ENCODE measurements at regions not wholly inside any gene's neighbourhood (a gene's known extent, or its start where the extent isn't known, plus 50 kb on each side); places are given as distances from the start of the nearest gene placed in this dataset.

DNA sequence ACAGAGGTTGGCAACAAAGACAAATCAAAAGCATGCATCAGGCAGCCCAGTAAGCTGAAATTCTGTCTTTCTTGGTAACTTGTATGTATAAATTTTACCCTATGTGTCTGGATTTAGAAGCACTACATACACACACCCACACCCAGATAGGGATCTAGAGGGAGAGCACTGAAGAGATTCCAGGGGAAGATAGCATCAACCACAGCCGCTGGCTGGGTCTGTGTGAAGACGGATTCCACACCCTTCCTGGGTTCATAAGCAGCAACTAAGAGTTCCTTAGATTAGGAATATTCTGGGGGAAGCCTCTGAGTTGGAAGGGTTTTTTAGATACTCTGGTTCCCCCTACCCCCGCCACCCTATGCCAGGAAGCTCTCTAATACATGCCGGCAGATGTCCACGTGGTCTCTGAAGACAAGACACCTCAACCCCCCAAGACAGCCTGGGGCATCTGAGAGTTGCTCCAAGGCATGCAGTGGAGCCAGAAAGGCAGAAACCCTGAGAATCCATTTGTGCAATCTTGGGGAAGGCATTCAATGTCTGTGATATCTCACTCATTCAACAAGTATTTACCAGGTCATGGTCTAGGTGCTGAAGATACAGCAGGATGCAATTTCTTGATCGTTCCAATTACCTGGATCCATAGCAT is 86.4 kb downstream of the NOG start:
- H3K4me2 ChIP-seq: no peak overlapping the region
- no peak for DNase-seq (ENCODE audit: low read depth in 1 of 2, low spot score in 1 of 2)
- H3K4me1 ChIP-seq: peaks cover 5% of the 10 kb centered on the region; the same call in 1 of the 3 replicates

DNA sequence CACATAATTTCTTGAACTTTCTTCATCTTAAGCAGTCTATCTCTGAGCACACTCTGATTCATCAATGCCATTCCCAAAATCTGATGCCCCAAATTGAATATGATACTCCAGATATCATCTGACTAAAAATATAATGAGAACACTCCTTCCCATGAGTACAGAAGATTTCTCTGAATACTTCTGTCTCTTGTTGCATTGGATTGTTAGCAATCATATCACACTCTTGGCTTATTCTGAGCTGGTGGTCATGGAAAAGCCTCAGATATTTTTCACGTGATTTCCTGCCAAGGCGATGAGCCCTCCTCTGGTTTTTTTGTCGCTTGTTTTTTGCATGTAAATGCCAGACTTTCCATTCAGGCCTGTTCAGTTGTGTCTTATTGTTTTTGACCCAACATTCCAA is 87.2 kb downstream of the NOG start:
- ChIA-PET POLR2A (no interaction called here), CTCF (interaction anchor here (0.8 to 5.7 kb wide), 5 partner anchors 12 to 88 kb away, joined by 3 to 67 read pairs (median 7); partner anchors contain the start of gene NOG)
- Histone ChIP-seq H3K27ac (no peak overlapping the region), H3K9me3 (no peaks in the 10 kb centered on the region), H3K4me1 (peaks cover 5% of the 10 kb centered on the region; the same call in 1 of the 3 replicates), H3K4me3 (no peak overlapping the region), H3K4me2 (no peak overlapping the region)
- TF ChIP-seq ZNF302 (CRISPR knock-in tag; IDR thresholded peaks at IDR 0.05) (no peak), CEBPB (IDR thresholded peaks at IDR 0.05) (no peak), KDM5A (IDR thresholded peaks at IDR 0.05) (no peak), NR3C1 (IDR thresholded peaks at IDR 0.05) (no peak)
- TF ChIP-seq, protein P1, sequence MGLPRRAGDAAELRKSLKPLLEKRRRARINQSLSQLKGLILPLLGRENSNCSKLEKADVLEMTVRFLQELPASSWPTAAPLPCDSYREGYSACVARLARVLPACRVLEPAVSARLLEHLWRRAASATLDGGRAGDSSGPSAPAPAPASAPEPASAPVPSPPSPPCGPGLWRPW (IDR thresholded peaks at IDR 0.05): no peak
- no peak for DNase-seq (ENCODE audit: low read depth in 1 of 2, low spot score in 1 of 2)
- ATAC-seq: no peak
- WGBS (ENCODE audit: missing lambda C conversion rate): 65% methylated on average over 3 of the region's 3 CpGs
- FAIRE-seq: peak; percentile 36

More for the DNA sequence above, 86.4 kb downstream of the NOG start:
- 53% methylated on average over 6 of the region's 6 CpGs for WGBS (ENCODE audit: missing lambda C conversion rate)
- no peak overlapping the region for H3K27ac ChIP-seq
- ChIA-PET POLR2A (no interaction called here), CTCF (interaction anchor here (0.7 to 5.7 kb wide), 5 partner anchors 13 to 88 kb away, joined by 3 to 67 read pairs (median 3); no protein-coding TSS in a partner anchor)
- FAIRE-seq: no peak
- H3K4me3 ChIP-seq: no peak overlapping the region
- TF ChIP-seq ZNF302 (CRISPR knock-in tag; IDR thresholded peaks at IDR 0.05): no peak
- no peak for TF ChIP-seq MAFK (IDR thresholded peaks at IDR 0.05; ENCODE audit: partially characterized antibody)
- no peak for TF ChIP-seq NFE2L2 (conservative IDR thresholded peaks at IDR 0.05; ENCODE audit: low read length)
- no peak for TF ChIP-seq ZSCAN20 (CRISPR knock-in tag; IDR thresholded peaks at IDR 0.05)
- TF ChIP-seq, protein P1 (IDR thresholded peaks at IDR 0.05): no peak
- TF ChIP-seq, protein P2, sequence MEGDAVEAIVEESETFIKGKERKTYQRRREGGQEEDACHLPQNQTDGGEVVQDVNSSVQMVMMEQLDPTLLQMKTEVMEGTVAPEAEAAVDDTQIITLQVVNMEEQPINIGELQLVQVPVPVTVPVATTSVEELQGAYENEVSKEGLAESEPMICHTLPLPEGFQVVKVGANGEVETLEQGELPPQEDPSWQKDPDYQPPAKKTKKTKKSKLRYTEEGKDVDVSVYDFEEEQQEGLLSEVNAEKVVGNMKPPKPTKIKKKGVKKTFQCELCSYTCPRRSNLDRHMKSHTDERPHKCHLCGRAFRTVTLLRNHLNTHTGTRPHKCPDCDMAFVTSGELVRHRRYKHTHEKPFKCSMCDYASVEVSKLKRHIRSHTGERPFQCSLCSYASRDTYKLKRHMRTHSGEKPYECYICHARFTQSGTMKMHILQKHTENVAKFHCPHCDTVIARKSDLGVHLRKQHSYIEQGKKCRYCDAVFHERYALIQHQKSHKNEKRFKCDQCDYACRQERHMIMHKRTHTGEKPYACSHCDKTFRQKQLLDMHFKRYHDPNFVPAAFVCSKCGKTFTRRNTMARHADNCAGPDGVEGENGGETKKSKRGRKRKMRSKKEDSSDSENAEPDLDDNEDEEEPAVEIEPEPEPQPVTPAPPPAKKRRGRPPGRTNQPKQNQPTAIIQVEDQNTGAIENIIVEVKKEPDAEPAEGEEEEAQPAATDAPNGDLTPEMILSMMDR (IDR thresholded peaks at IDR 0.05): no peak
- TF ChIP-seq RFX5 (IDR thresholded peaks at IDR 0.05): no peak
- no peak for TF ChIP-seq TP53 (CRISPR knock-in tag; IDR thresholded peaks at IDR 0.05)
- no peak for TF ChIP-seq KDM5A (IDR thresholded peaks at IDR 0.05)
- TF ChIP-seq ZC3H11A (IDR thresholded peaks at IDR 0.05): no peak
- TF ChIP-seq MAZ (IDR thresholded peaks at IDR 0.05; ENCODE audit: borderline replicate concordance, low read depth, low read length): no peak
- no peak; a peak in 1 of 6 replicates for ATAC-seq
- no peaks in the 10 kb centered on the region for H3K9me3 ChIP-seq

DNA sequence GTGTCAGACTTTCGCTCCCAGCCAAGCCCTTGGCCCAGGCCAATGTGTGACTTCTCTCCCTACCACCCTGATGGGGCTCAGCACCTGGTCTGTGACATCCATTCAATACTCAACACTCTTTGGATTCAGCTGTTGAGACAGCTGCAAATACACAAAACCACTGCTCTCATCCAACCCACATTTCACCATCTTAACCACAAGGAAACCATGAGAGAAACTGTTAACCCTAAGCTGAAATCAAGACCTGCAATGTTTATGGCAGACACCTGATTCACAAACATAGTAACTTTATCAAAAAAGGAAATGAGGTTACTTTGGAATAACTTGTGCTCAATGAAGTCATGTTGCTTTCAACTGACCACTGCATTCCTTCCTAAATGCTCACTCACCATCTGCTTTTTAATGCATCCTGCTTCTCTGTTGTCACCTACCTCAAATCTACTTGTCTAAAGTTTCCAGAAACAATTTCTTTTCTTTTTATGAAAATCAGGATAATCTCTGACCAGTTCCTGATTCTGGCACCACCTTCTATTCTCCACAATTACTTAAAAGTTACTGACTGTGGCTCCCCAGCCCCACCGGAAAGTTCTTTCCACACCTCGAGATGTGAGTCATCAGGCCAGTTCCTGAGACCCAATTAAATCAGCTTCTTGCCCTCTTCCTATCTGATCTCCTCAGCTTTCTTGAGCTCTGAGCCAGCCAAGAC is 88.2 kb downstream of the NOG start:
- Histone ChIP-seq H3K9me3 (no peaks in the 10 kb centered on the region), H3K27ac (no peak overlapping the region), H3K4me1 (peaks cover 5% of the 10 kb centered on the region; the same call in 1 of the 3 replicates), H3K4me3 (no peak overlapping the region), H3K4me2 (no peak overlapping the region)
- ATAC-seq (no peak), DNase-seq (ENCODE audit: low read depth in 1 of 2, low spot score in 1 of 2) (no peak), FAIRE-seq (peak; percentile 54)
- 22% methylated on average over 3 of the region's 3 CpGs for WGBS (ENCODE audit: missing lambda C conversion rate)
- ChIA-PET POLR2A (no interaction called here), CTCF (interaction anchor here (0.6 to 5.7 kb wide), 5 partner anchors 26 to 205 kb away, joined by 3 to 67 read pairs (median 3); partner anchors contain the start of gene NOG)
- TF ChIP-seq, protein P3, sequence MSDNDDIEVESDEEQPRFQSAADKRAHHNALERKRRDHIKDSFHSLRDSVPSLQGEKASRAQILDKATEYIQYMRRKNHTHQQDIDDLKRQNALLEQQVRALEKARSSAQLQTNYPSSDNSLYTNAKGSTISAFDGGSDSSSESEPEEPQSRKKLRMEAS (IDR thresholded peaks at IDR 0.05): no peak
- no peak for TF ChIP-seq FOSL2 (IDR thresholded peaks at IDR 0.05)
- peak; percentile 32; the same call in 1 of the 2 replicates for TF ChIP-seq FOSL2 (CRISPR knock-in tag; IDR thresholded peaks at IDR 0.05)
- no peak for TF ChIP-seq FOXS1 (CRISPR knock-in tag; IDR thresholded peaks at IDR 0.05)
- no peak for TF ChIP-seq ZFP36 (IDR thresholded peaks at IDR 0.05; ENCODE audit: borderline replicate concordance, partially characterized antibody)
- TF ChIP-seq POLR2A (IDR thresholded peaks at IDR 0.05; ENCODE audit: low read length): no peak
